ENCODE measurements at regions not wholly inside any gene's neighbourhood (a gene's known extent, or its start where the extent isn't known, plus 50 kb on each side); places are given as distances from the start of the nearest gene placed in this dataset.

GRCh38 chr5:89662499-89662898, 747.1 kb downstream of the CETN3 start:
- DNase-seq = no peak
- Histone ChIP-seq H4K8ac (ENCODE audit: low read depth in 2 of 2, low read length in 2 of 2) (no peak overlapping the region), H4K5ac (ENCODE audit: low read depth, low read length) (no peak overlapping the region)

More at GRCh38 chr5:89662499-89662898, 747.1 kb downstream of the CETN3 start:
- Histone ChIP-seq H2AK9ac (replicated peaks; ENCODE audit: low read depth, low read length, poor library complexity) (no peak overlapping the region), H3K4me1 (ENCODE audit: control insufficient read depth, insufficient read depth, low read length) (no peaks in the 10 kb centered on the region), H3K27ac (ENCODE audit: insufficient read depth, low read length) (no peak overlapping the region), H3K56ac (ENCODE audit: extremely low read depth, insufficient read depth, low read length) (no peak overlapping the region), H4K20me1 (ENCODE audit: insufficient read depth, low read length) (no peaks in the 10 kb centered on the region), H3K36me3 (ENCODE audit: control insufficient read depth, insufficient read depth, low read length) (no peaks in the 10 kb centered on the region), H3K4ac (ENCODE audit: low read depth, low read length) (no peak overlapping the region), H2BK5ac (ENCODE audit: low read depth, low read length, poor library complexity, severe bottlenecking) (no peak overlapping the region), H3K4me2 (ENCODE audit: low read depth, low read length) (no peak overlapping the region), H3K18ac (ENCODE audit: low read depth, low read length) (no peak overlapping the region), H2AFZ (replicated peaks; ENCODE audit: low read length, poor library complexity) (no peak overlapping the region), H2AK5ac (ENCODE audit: low read depth, low read length) (no peak overlapping the region), H3K14ac (replicated peaks; ENCODE audit: low read depth, low read length) (no peak overlapping the region), H2BK120ac (ENCODE audit: low read depth, low read length) (no peak overlapping the region), H3K9ac (ENCODE audit: low read depth, low read length) (no peak overlapping the region), H2BK20ac (ENCODE audit: low read depth, low read length) (no peak overlapping the region), H4K91ac (ENCODE audit: insufficient read depth, low read depth, low read length) (no peak overlapping the region), H3K9me1 (ENCODE audit: insufficient read depth, low read length) (no peaks in the 10 kb centered on the region), H3K9me3 (ENCODE audit: control insufficient read depth, insufficient read depth, low read length) (peaks cover 6% of the 10 kb centered on the region), H3K79me1 (ENCODE audit: low read depth in 1 of 2, low read length in 2 of 2) (no peaks in the 10 kb centered on the region), H3K27me3 (ENCODE audit: control insufficient read depth, insufficient read depth, low read length) (no peaks in the 10 kb centered on the region), H2BK15ac (ENCODE audit: low read depth, low read length) (no peak overlapping the region), H3K23ac (ENCODE audit: low read depth, low read length) (no peak overlapping the region), H3K4me3 (ENCODE audit: insufficient read depth, low read depth, low read length) (no peak overlapping the region)
- dilution Hi-C loops (cut with HindIII; ENCODE audit: low sequenced_read_pairs, unreplicated experiment) (no loop called here), intact Hi-C loops (cut with micrococcal nuclease) (no loop called here), in situ Hi-C loops (cut with MboI; ENCODE audit: low sequenced_read_pairs) (no loop called here)
- ATAC-seq (ENCODE audit: low read depth) = no peak
- no CpG with 5 or more reads among the region's 4 CpGs for WGBS, 2 experiments (ENCODE audit: extremely low coverage in 2 of 2, insufficient read length in 1 of 2)
- POLR2A ChIA-PET (ENCODE audit: unreplicated experiment) = no interaction called here
- CTCF ChIA-PET = no interaction called here
- TF ChIP-seq MXI1 (IDR thresholded peaks at IDR 0.05; ENCODE audit: borderline replicate concordance, low read depth, low read length) (no peak), CHD1 (IDR thresholded peaks at IDR 0.05; ENCODE audit: low read depth, low read length) (no peak), SMC3 (IDR thresholded peaks at IDR 0.05; ENCODE audit: low read depth, low read length) (no peak), USF2 (IDR thresholded peaks at IDR 0.05; ENCODE audit: low read depth, low read length) (no peak), CTCF (conservative IDR thresholded peaks at IDR 0.05; ENCODE audit: low read depth, low read length) (no peak), BHLHE40 (IDR thresholded peaks at IDR 0.05; ENCODE audit: low read depth, low read length) (no peak), MAZ (IDR thresholded peaks at IDR 0.05; ENCODE audit: borderline replicate concordance, low read depth, low read length) (no peak), RAD21 (IDR thresholded peaks at IDR 0.05; ENCODE audit: low read length) (no peak), NFE2L2 (IDR thresholded peaks at IDR 0.05; ENCODE audit: low read depth, low read length) (no peak), MAFK (IDR thresholded peaks at IDR 0.05; ENCODE audit: low read depth, low read length) (no peak), RCOR1 (IDR thresholded peaks at IDR 0.05; ENCODE audit: insufficient replicate concordance, low read length) (no peak), CEBPB (IDR thresholded peaks at IDR 0.05; ENCODE audit: low read depth, low read length) (no peak), FOS (IDR thresholded peaks at IDR 0.05; ENCODE audit: low read depth, low read length) (no peak), ELK1 (IDR thresholded peaks at IDR 0.05; ENCODE audit: borderline replicate concordance, low read depth, low read length) (no peak)
- BruUV-seq (replicated peaks) = no TSS peak
